Fibroblast of lung (primary cell): ENCODE measurements at regions not wholly inside any gene's neighbourhood (a gene's known extent, or its start where the extent isn't known, plus 50 kb on each side); places are given as distances from the start of the nearest gene placed in this dataset.
"Not testable (repeated sequence)": the region's sequence is repeated elsewhere in the genome, so short reads cannot be mapped to it uniquely, and the experiment has no call there.

Experiments used
- DNase-seq, 2 donors: peaks; one replicate each; pipeline versions ENCODE4 v3.0.0 to v3.0.0-alpha.2; 2010; ENCODE audit warnings: low read depth in 2 of 2
- H2AFZ ChIP-seq: 2 replicates; pipeline ENCODE4 v1.5.1; 2012; ENCODE audit warnings: low read length, control low read depth, inconsistent platforms
- H3K27ac ChIP-seq: 2 replicates; pipeline ENCODE4 v1.5.1; 2011; ENCODE audit warnings: low read length, control low read depth; ENCODE audit not compliant: insufficient read depth
- H3K27me3 ChIP-seq: 2 replicates; pipeline ENCODE4 v1.5.1; 2011; ENCODE audit warnings: mild to moderate bottlenecking, low read length; ENCODE audit not compliant: control insufficient read depth, insufficient read depth
- H3K36me3 ChIP-seq: 2 replicates; pipeline ENCODE4 v1.5.1; 2011; ENCODE audit warnings: low read length; ENCODE audit not compliant: control insufficient read depth, insufficient read depth
- H3K4me1 ChIP-seq: 2 replicates; pipeline ENCODE4 v1.5.1; 2011; ENCODE audit warnings: low read length; ENCODE audit not compliant: control insufficient read depth, insufficient read depth; ENCODE audit errors: extremely low read depth
- H3K4me2 ChIP-seq: 2 replicates; pipeline ENCODE4 v1.5.1; 2011; ENCODE audit warnings: low read length, control low read depth; ENCODE audit not compliant: insufficient read depth; ENCODE audit errors: extremely low read depth
- H3K4me3 ChIP-seq, 4 experiments: fragments of 200-600 bp in 1 of 4; sonication (generic) in 1 of 4; replicated peaks in 1 of 4; 2 replicates each; pipeline ENCODE4 v1.5.1; 2011 to 2016; ENCODE audit warnings: low read length in 4 of 4, low read depth in 3 of 4, mild to moderate bottlenecking in 3 of 4, control low read depth in 2 of 4, inconsistent platforms in 1 of 4, mixed read lengths in 1 of 4; ENCODE audit not compliant: insufficient read depth in 1 of 4; ENCODE audit errors: control extremely low read depth in 1 of 4
- H3K79me2 ChIP-seq: 2 replicates; pipeline ENCODE4 v1.5.1; 2012; ENCODE audit warnings: mild to moderate bottlenecking, low read length, inconsistent platforms; ENCODE audit not compliant: control insufficient read depth, insufficient read depth
- H3K9ac ChIP-seq: 2 replicates; pipeline ENCODE4 v1.5.1; 2011; ENCODE audit warnings: mild to moderate bottlenecking, low read length, control low read depth; ENCODE audit not compliant: insufficient read depth
- H3K9me3 ChIP-seq: 2 replicates; pipeline ENCODE4 v1.5.1; 2012; ENCODE audit warnings: low read depth, low read length; ENCODE audit not compliant: control insufficient read depth, insufficient read depth
- H4K20me1 ChIP-seq: 2 replicates; pipeline ENCODE4 v1.5.1; 2011; ENCODE audit warnings: low read length; ENCODE audit not compliant: control insufficient read depth, insufficient read depth; ENCODE audit errors: extremely low read depth
- EZH2 ChIP-seq: IDR thresholded peaks from 2 replicates; pipeline ENCODE4 v1.5.1; 2012; ENCODE audit warnings: low read length, control low read depth, mild to moderate bottlenecking; ENCODE audit errors: missing control alignments
- TF ChIP-seq, protein P1 (sequence below), 2 donors: IDR thresholded peaks in 1 of 2; conservative IDR thresholded peaks in 1 of 2; 1 replicate in 1 of 2; 2 replicates in 1 of 2; pipeline ENCODE4 v1.5.1; 2011 to 2012; ENCODE audit warnings: low read length in 2 of 2, control low read depth in 1 of 2, inconsistent platforms in 1 of 2, low read depth in 1 of 2, mild to moderate bottlenecking in 1 of 2

GRCh38 chr10:46216836-46217751 is 69.7 kb upstream of the ANTXRL start:
- no peak for DNase-seq
- Histone ChIP-seq H4K20me1 (no peaks in the 10 kb centered on the region), H2AFZ (no peak overlapping the region), H3K4me3 (no peak overlapping the region), H3K27ac (no peak overlapping the region), H3K9ac (no peak overlapping the region), H3K79me2 (no peaks in the 10 kb centered on the region), H3K36me3 (no peaks in the 10 kb centered on the region), H3K4me2 (no peak overlapping the region), H3K4me1 (no peaks in the 10 kb centered on the region), H3K27me3 (no peaks in the 10 kb centered on the region), H3K9me3 (no peaks in the 10 kb centered on the region)
- TF ChIP-seq, protein P1, sequence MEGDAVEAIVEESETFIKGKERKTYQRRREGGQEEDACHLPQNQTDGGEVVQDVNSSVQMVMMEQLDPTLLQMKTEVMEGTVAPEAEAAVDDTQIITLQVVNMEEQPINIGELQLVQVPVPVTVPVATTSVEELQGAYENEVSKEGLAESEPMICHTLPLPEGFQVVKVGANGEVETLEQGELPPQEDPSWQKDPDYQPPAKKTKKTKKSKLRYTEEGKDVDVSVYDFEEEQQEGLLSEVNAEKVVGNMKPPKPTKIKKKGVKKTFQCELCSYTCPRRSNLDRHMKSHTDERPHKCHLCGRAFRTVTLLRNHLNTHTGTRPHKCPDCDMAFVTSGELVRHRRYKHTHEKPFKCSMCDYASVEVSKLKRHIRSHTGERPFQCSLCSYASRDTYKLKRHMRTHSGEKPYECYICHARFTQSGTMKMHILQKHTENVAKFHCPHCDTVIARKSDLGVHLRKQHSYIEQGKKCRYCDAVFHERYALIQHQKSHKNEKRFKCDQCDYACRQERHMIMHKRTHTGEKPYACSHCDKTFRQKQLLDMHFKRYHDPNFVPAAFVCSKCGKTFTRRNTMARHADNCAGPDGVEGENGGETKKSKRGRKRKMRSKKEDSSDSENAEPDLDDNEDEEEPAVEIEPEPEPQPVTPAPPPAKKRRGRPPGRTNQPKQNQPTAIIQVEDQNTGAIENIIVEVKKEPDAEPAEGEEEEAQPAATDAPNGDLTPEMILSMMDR (conservative IDR thresholded peaks at IDR 0.05 in 1 of 2, IDR thresholded peaks at IDR 0.05 in 1 of 2; ENCODE audit: low read depth in 1 of 2, low read length in 2 of 2) = no peak
- no peak for TF ChIP-seq EZH2

DNA sequence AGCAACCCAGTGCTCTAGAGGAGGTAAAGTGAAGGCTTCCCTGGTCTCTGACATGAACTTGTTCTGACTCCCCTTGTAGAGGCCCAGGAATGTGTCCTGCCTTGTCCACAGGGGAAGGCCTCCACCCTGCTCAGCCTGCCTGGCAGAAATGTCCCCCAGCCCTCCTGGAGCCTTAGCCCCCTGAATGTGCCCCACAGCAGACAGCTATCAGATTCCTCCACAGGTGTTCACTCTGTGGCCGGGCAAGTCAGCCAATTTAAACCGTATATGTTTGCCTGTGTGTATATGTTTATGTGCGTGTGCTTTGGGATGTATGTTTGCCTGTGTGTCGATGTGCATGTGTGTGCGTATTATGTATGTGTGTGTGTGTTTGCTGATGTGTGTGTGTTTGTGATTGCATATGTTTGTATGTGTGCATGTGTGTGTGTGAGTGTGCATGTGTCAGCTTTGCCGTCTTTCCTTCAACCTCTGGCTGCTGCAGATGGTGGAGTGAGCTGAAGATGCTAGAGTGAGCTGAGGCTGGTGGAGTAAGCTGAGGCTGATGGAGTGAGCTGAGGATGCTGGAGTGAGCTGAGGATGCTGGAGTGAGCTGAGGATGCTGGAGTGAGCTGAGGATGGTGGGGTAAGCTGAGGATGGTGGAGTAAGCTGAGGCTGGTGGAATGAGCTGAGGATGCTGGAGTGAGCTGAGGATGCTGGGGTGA is 68.9 kb upstream of the ANTXRL start:
- Histone ChIP-seq H3K4me2 (no peak overlapping the region), H3K27me3 (no peaks in the 10 kb centered on the region), H4K20me1 (no peaks in the 10 kb centered on the region), H3K9me3 (no peaks in the 10 kb centered on the region), H3K36me3 (no peaks in the 10 kb centered on the region), H3K79me2 (no peaks in the 10 kb centered on the region), H2AFZ (no peak overlapping the region), H3K4me3 (no peak overlapping the region), H3K27ac (no peak overlapping the region), H3K4me1 (no peaks in the 10 kb centered on the region), H3K9ac (no peak overlapping the region)
- no peak for DNase-seq
- TF ChIP-seq, protein P1 (conservative IDR thresholded peaks at IDR 0.05 in 1 of 2, IDR thresholded peaks at IDR 0.05 in 1 of 2; ENCODE audit: low read depth in 1 of 2, low read length in 2 of 2) = no peak
- TF ChIP-seq EZH2 = no peak

- no peak overlapping the region for H3K27ac ChIP-seq
- no peaks in the 10 kb centered on the region for H4K20me1 ChIP-seq
- no peak overlapping the region for H2AFZ ChIP-seq
- no peaks in the 10 kb centered on the region for H3K27me3 ChIP-seq
- H3K79me2 ChIP-seq = no peaks in the 10 kb centered on the region
- DNase-seq = no peak
- no peaks in the 10 kb centered on the region for H3K9me3 ChIP-seq
- no peak overlapping the region for H3K4me3 ChIP-seq
- no peak overlapping the region for H3K9ac ChIP-seq
- H3K4me2 ChIP-seq = no peak overlapping the region
- no peaks in the 10 kb centered on the region for H3K36me3 ChIP-seq
- no peaks in the 10 kb centered on the region for H3K4me1 ChIP-seq
- no peak for TF ChIP-seq EZH2
- TF ChIP-seq, protein P1 (conservative IDR thresholded peaks at IDR 0.05 in 1 of 2, IDR thresholded peaks at IDR 0.05 in 1 of 2; ENCODE audit: low read depth in 1 of 2, low read length in 2 of 2) = no peak
Measured at GRCh38 chr10:46218921-46219320, 67.9 kb upstream of the ANTXRL start.

DNA sequence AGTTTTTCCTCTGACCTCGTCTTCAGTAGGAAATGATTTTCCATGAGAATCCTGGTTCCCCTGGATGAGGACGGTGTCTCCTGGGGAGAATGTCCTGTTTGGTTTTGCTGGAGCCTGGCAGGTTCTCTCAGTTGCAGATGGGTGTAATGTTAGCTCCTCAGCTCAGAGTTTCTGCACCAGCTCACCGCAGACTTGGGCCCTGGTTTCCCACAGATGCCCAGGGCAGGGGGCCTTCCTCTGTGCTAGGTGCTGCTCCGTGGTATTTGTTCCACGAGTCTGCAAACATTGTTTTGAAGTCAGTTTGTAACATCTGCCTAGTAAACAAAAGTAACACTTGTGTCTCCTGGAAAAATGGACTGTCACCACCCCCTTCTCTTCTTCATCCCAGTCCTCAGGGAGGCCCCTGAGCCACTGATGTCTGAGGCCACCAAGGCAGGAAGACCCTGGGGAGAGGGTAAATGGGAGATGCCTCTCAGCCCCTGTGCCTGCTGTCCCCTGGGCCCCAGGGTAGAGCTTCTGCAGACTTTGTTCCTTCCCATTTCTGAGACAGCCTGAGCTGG is 67.3 kb upstream of the ANTXRL start:
- H3K27me3 ChIP-seq, H2AFZ ChIP-seq, H3K4me2 ChIP-seq, H3K4me3 ChIP-seq, H3K27ac ChIP-seq, H3K36me3 ChIP-seq, H3K79me2 ChIP-seq, H3K9ac ChIP-seq, DNase-seq, H3K4me1 ChIP-seq, H4K20me1 ChIP-seq, H3K9me3 ChIP-seq: not testable (repeated sequence)
